OCI-LY3 (cell line): ENCODE measurements at regions not wholly inside any gene's neighbourhood (a gene's known extent, or its start where the extent isn't known, plus 50 kb on each side); places are given as distances from the start of the nearest gene placed in this dataset.

Experiments
- CTCF ChIP-seq: fragments of 200-600, 300-600 bp; sonication (generic); IDR thresholded peaks from 2 replicates; pipeline ENCODE4 v1.5.1; 2014; ENCODE audit warnings: antibody characterized with exemption, low read length, low read depth
- EZH2phosphoT487 ChIP-seq: fragments of 200-600 bp; shearing (Covaris generic); IDR thresholded peaks from 2 replicates; pipeline ENCODE4 v1.6.1; 2018; ENCODE audit warnings: antibody characterized with exemption, mixed run types, low read depth

- TF ChIP-seq CTCF, result no peak
- no peak for TF ChIP-seq EZH2phosphoT487
Measured at GRCh38 chr3:156017352-156018030, 102.9 kb upstream of the KCNAB1 start.
